ENCODE measurements at regions not wholly inside any gene's neighbourhood (a gene's known extent, or its start where the extent isn't known, plus 50 kb on each side); places are given as distances from the start of the nearest gene placed in this dataset.

DNA sequence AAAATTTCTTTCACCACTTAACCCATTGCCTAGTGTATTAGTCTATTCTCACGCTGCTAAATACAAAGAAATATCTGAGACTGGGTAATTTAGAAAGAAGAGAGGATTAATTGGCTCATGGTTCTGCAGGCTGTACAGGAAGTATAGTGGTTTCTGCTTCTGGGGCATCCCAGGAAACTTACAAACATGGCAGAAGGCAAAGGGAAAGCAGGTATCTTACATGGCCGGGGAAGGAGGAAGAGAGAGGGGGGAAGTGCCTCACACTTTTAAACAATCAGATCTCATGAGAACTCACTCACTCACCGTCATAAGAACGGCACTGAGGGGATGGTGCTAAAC is 931.4 kb upstream of the SOX9 start:
- TF ChIP-seq, protein P1, sequence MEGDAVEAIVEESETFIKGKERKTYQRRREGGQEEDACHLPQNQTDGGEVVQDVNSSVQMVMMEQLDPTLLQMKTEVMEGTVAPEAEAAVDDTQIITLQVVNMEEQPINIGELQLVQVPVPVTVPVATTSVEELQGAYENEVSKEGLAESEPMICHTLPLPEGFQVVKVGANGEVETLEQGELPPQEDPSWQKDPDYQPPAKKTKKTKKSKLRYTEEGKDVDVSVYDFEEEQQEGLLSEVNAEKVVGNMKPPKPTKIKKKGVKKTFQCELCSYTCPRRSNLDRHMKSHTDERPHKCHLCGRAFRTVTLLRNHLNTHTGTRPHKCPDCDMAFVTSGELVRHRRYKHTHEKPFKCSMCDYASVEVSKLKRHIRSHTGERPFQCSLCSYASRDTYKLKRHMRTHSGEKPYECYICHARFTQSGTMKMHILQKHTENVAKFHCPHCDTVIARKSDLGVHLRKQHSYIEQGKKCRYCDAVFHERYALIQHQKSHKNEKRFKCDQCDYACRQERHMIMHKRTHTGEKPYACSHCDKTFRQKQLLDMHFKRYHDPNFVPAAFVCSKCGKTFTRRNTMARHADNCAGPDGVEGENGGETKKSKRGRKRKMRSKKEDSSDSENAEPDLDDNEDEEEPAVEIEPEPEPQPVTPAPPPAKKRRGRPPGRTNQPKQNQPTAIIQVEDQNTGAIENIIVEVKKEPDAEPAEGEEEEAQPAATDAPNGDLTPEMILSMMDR (IDR thresholded peaks at IDR 0.05) = no peak
- TF ChIP-seq POLR2A (IDR thresholded peaks at IDR 0.05) = no peak
- TF ChIP-seq POLR2AphosphoS5 (IDR thresholded peaks at IDR 0.05) = no peak
